ENCODE measurements at regions not wholly inside any gene's neighbourhood (a gene's known extent, or its start where the extent isn't known, plus 50 kb on each side); places are given as distances from the start of the nearest gene placed in this dataset.

GRCh38 chr12:24425601-24425970 lies 476.1 kb upstream of the SOX5 start:
- DNase-seq (ENCODE audit: extremely low read depth, low read depth, low spot score): no peak

GRCh38 chr12:24424889-24425600 lies 475.6 kb upstream of the SOX5 start:
- no peak for DNase-seq (ENCODE audit: extremely low read depth, low read depth, low spot score)

- DNase-seq (ENCODE audit: extremely low read depth, low read depth, low spot score): no peak
Observed at GRCh38 chr12:24424376-24424775, 474.9 kb upstream of the SOX5 start.

GRCh38 chr12:24423611-24424010 lies 474.1 kb upstream of the SOX5 start:
- DNase-seq (ENCODE audit: extremely low read depth, low read depth, low spot score): no peak

GRCh38 chr12:24421759-24422158 lies 472.3 kb upstream of the SOX5 start:
- no peak for DNase-seq (ENCODE audit: extremely low read depth, low read depth, low spot score)

- DNase-seq (ENCODE audit: extremely low read depth, low read depth, low spot score): no peak
Observed at GRCh38 chr12:24418157-24418556, 468.7 kb upstream of the SOX5 start.

- no peak for DNase-seq (ENCODE audit: extremely low read depth, low read depth, low spot score)
Observed at GRCh38 chr12:24416423-24417109, 467.1 kb upstream of the SOX5 start.

GRCh38 chr12:24415934-24416333 lies 466.5 kb upstream of the SOX5 start:
- DNase-seq (ENCODE audit: extremely low read depth, low read depth, low spot score): no peak

GRCh38 chr12:24414480-24414879 lies 465.0 kb upstream of the SOX5 start:
- no peak for DNase-seq (ENCODE audit: extremely low read depth, low read depth, low spot score)

GRCh38 chr12:24411948-24412347 lies 462.5 kb upstream of the SOX5 start:
- DNase-seq (ENCODE audit: extremely low read depth, low read depth, low spot score): no peak

- no peak for DNase-seq (ENCODE audit: extremely low read depth, low read depth, low spot score)
Observed at GRCh38 chr12:24409868-24410267, 460.4 kb upstream of the SOX5 start.

- no peak for DNase-seq (ENCODE audit: extremely low read depth, low read depth, low spot score)
Observed at GRCh38 chr12:24408305-24408704, 458.8 kb upstream of the SOX5 start.

GRCh38 chr12:24407884-24408283 lies 458.4 kb upstream of the SOX5 start:
- DNase-seq (ENCODE audit: extremely low read depth, low read depth, low spot score): no peak

- no peak for DNase-seq (ENCODE audit: extremely low read depth, low read depth, low spot score)
Observed at GRCh38 chr12:24404086-24404815, 454.8 kb upstream of the SOX5 start.

GRCh38 chr12:24400533-24400932 lies 451.1 kb upstream of the SOX5 start:
- no peak for DNase-seq (ENCODE audit: extremely low read depth, low read depth, low spot score)

- no peak for DNase-seq (ENCODE audit: extremely low read depth, low read depth, low spot score)
Observed at GRCh38 chr12:24398605-24399004, 449.1 kb upstream of the SOX5 start.

- no peak for DNase-seq (ENCODE audit: extremely low read depth, low read depth, low spot score)
Observed at GRCh38 chr12:24396224-24396623, 446.8 kb upstream of the SOX5 start.

- no peak for DNase-seq (ENCODE audit: extremely low read depth, low read depth, low spot score)
Observed at GRCh38 chr12:24394246-24394645, 444.8 kb upstream of the SOX5 start.

GRCh38 chr12:24393071-24393470 lies 443.6 kb upstream of the SOX5 start:
- DNase-seq (ENCODE audit: extremely low read depth, low read depth, low spot score): no peak

GRCh38 chr12:24389394-24389793 lies 439.9 kb upstream of the SOX5 start:
- DNase-seq (ENCODE audit: extremely low read depth, low read depth, low spot score): no peak

- DNase-seq (ENCODE audit: extremely low read depth, low read depth, low spot score): no peak
Observed at GRCh38 chr12:24387381-24387780, 437.9 kb upstream of the SOX5 start.

GRCh38 chr12:24386836-24387235 lies 437.4 kb upstream of the SOX5 start:
- no peak for DNase-seq (ENCODE audit: extremely low read depth, low read depth, low spot score)

Data from glomerular endothelial cell (primary cell).